Activated effector memory CD4-positive, alpha-beta T cell treated with anti-CD3 and anti-CD28 coated beads, Interleukin-2, amount 50 U/mL, for 16 hours (primary cell): ENCODE measurements at regions not wholly inside any gene's neighbourhood (a gene's known extent, or its start where the extent isn't known, plus 50 kb on each side); places are given as distances from the start of the nearest gene placed in this dataset.

Source experiments
- DNase-seq: peaks from one replicate; pipeline ENCODE4 v3.0.0-alpha.2; 2020

GRCh38 chr1:29478151-29478791 is 241.9 kb downstream of the PTPRU start:
- DNase-seq, result peak; percentile 47

- DNase-seq, result no peak
These were observed 239.0 kb downstream of the PTPRU start for GRCh38 chr1:29475326-29475725.

- no peak for DNase-seq
These were observed 238.2 kb downstream of the PTPRU start for GRCh38 chr1:29474274-29475244.

- no peak for DNase-seq
These were observed 237.0 kb downstream of the PTPRU start for GRCh38 chr1:29473161-29473855.

- no peak for DNase-seq
These were observed 235.4 kb downstream of the PTPRU start for GRCh38 chr1:29471487-29472313.

- DNase-seq, result no peak
These were observed 234.4 kb downstream of the PTPRU start for GRCh38 chr1:29470788-29471119.

- DNase-seq, result peak; percentile 48
These were observed 233.9 kb downstream of the PTPRU start for GRCh38 chr1:29470087-29470787.

GRCh38 chr1:29469457-29469856 is 233.1 kb downstream of the PTPRU start:
- peak; percentile 31 for DNase-seq

- DNase-seq, result peak; percentile 25
These were observed 231.9 kb downstream of the PTPRU start for GRCh38 chr1:29467989-29468900.

GRCh38 chr1:29466258-29466657 is 229.9 kb downstream of the PTPRU start:
- DNase-seq, result peak; percentile 12

- DNase-seq, result peak; percentile 22
These were observed 229.4 kb downstream of the PTPRU start for GRCh38 chr1:29465755-29466154.

- DNase-seq, result peak; percentile 28
These were observed 225.8 kb downstream of the PTPRU start for GRCh38 chr1:29462096-29462495.

- peak; percentile 47 for DNase-seq
These were observed 224.9 kb downstream of the PTPRU start for GRCh38 chr1:29461115-29461739.

GRCh38 chr1:29460694-29461093 is 224.4 kb downstream of the PTPRU start:
- DNase-seq, result peak; percentile 46

GRCh38 chr1:29460041-29460610 is 223.8 kb downstream of the PTPRU start:
- DNase-seq, result peak; percentile 44

GRCh38 chr1:29459620-29459945 is 223.3 kb downstream of the PTPRU start:
- DNase-seq, result peak; percentile 41

GRCh38 chr1:29458737-29459619 is 222.7 kb downstream of the PTPRU start:
- peak; percentile 42 for DNase-seq

GRCh38 chr1:29457496-29458368 is 221.4 kb downstream of the PTPRU start:
- no peak for DNase-seq
